ENCODE measurements at regions not wholly inside any gene's neighbourhood (a gene's known extent, or its start where the extent isn't known, plus 50 kb on each side); places are given as distances from the start of the nearest gene placed in this dataset.

DNA sequence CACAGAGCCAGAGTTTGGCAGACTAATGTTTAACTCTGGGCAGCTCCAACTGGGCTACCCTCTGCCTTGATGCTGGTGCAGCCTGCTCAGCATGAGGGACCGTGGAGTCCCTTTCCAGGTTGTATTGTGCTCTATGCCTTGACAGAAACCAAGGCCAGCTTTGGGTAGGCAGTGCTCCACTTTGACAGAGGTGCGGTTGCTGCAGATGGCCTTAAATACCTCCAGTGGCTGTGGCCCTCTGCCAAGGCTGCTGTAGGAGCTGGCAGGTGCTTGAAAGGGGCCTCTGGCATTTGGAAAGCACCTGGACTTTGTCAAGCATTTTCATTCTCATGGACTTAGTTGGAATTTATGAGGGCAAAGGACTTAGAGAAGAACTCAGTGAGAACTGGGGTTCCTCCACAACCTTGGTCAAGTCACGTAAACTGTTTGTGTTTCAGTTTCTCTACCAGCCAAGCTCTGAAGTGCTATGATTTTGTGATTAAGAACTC lies 249.7 kb upstream of the ZNF462 start:
- POLR2A ChIA-PET = no interaction called here
- CTCF ChIA-PET = no interaction called here
- ATAC-seq (no peak), DNase-seq (ENCODE audit: low spot score) (no peak)
- no peak overlapping the region for H3K4me3 Mint-ChIP-seq
- peaks cover 5% of the 10 kb centered on the region for H3K9me3 Mint-ChIP-seq
- H3K4me1 Mint-ChIP-seq = peaks cover 17% of the 10 kb centered on the region
- H3K27ac Mint-ChIP-seq = no peak overlapping the region
- no peaks in the 10 kb centered on the region for H3K36me3 Mint-ChIP-seq
- TF ChIP-seq ZNF138 (CRISPR knock-in tag; conservative IDR thresholded peaks at IDR 0.05) = no peak
- no peak for TF ChIP-seq ZBTB21 (CRISPR knock-in tag; IDR thresholded peaks at IDR 0.05; ENCODE audit: borderline replicate concordance)
- no peak for TF ChIP-seq FOXK1 (CRISPR knock-in tag; IDR thresholded peaks at IDR 0.05)
- TF ChIP-seq SOX15 (CRISPR knock-in tag; IDR thresholded peaks at IDR 0.05) = no peak
- no peak for TF ChIP-seq NFE2L1 (CRISPR knock-in tag; IDR thresholded peaks at IDR 0.05)
- TF ChIP-seq ZNF219 (CRISPR knock-in tag; IDR thresholded peaks at IDR 0.05; ENCODE audit: borderline replicate concordance) = no peak
- no peak for TF ChIP-seq EMX1 (CRISPR knock-in tag; IDR thresholded peaks at IDR 0.05)
- TF ChIP-seq NR1H2 (CRISPR knock-in tag; IDR thresholded peaks at IDR 0.05) = no peak
- no peak for TF ChIP-seq ATF2 (CRISPR knock-in tag; IDR thresholded peaks at IDR 0.05; ENCODE audit: borderline replicate concordance, low read depth)
- TF ChIP-seq FOXJ3 (CRISPR knock-in tag; IDR thresholded peaks at IDR 0.05; ENCODE audit: borderline replicate concordance) = no peak
- no peak for TF ChIP-seq FOXP1 (CRISPR knock-in tag; IDR thresholded peaks at IDR 0.05; ENCODE audit: borderline replicate concordance)
- no peaks in the 10 kb centered on the region for H3K27me3 Mint-ChIP-seq (ENCODE audit: low read depth)

DNA sequence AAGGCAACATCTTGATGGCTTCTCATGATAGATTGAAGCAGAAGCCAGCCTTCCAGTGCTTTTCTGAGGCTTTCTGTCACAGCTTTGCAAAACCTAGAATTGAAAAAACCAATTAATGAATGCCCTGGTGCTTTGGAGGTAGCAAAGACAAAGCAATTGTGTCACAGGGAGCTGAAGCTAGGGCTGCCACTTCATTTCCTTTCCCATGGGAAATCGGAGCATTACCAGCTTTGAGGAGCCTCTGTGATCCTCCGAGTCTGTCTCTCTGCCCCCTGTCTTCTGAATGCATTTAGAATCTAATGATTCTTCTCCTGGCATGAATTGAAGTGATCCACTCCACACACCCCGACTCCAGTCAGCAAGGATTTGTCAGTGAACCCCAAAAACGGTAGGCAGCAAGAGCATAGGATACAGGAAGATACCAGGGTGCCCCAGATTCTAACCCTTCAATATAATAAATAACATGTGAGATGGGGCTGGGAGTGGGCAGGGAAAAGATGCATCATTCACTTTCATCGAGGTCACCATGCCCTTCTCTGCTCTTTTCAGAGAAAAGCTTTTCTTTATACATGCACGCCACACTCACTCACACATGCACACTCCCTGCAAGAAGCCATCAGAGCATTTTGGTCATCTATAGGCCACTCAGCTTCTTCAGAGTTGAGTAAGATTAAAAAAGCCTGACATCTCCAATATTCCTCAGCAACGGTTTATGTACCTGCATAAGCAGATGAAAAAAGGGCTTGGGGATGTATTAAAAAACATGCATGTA lies 247.7 kb upstream of the ZNF462 start:
- TF ChIP-seq GRHL2 (CRISPR knock-in tag; IDR thresholded peaks at IDR 0.05; ENCODE audit: insufficient replicate concordance, severe bottlenecking) (no peak), FOXP1 (CRISPR knock-in tag; IDR thresholded peaks at IDR 0.05; ENCODE audit: borderline replicate concordance) (no peak), ZNF317 (CRISPR knock-in tag; IDR thresholded peaks at IDR 0.05; ENCODE audit: borderline replicate concordance, low read depth) (no peak), E2F1 (CRISPR knock-in tag; IDR thresholded peaks at IDR 0.05) (no peak), MXD4 (CRISPR knock-in tag; IDR thresholded peaks at IDR 0.05; ENCODE audit: borderline replicate concordance) (no peak), NFYB (CRISPR knock-in tag; conservative IDR thresholded peaks at IDR 0.05; ENCODE audit: low read depth) (no peak), ELF4 (CRISPR knock-in tag; IDR thresholded peaks at IDR 0.05; ENCODE audit: low read depth) (no peak), HMGA2 (CRISPR knock-in tag; IDR thresholded peaks at IDR 0.05) (no peak), ATF1 (CRISPR knock-in tag; IDR thresholded peaks at IDR 0.05) (no peak)
- TF ChIP-seq, protein P1, sequence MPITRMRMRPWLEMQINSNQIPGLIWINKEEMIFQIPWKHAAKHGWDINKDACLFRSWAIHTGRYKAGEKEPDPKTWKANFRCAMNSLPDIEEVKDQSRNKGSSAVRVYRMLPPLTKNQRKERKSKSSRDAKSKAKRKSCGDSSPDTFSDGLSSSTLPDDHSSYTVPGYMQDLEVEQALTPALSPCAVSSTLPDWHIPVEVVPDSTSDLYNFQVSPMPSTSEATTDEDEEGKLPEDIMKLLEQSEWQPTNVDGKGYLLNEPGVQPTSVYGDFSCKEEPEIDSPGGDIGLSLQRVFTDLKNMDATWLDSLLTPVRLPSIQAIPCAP (CRISPR knock-in tag; IDR thresholded peaks at IDR 0.05) = no peak
- TF ChIP-seq, protein P2, sequence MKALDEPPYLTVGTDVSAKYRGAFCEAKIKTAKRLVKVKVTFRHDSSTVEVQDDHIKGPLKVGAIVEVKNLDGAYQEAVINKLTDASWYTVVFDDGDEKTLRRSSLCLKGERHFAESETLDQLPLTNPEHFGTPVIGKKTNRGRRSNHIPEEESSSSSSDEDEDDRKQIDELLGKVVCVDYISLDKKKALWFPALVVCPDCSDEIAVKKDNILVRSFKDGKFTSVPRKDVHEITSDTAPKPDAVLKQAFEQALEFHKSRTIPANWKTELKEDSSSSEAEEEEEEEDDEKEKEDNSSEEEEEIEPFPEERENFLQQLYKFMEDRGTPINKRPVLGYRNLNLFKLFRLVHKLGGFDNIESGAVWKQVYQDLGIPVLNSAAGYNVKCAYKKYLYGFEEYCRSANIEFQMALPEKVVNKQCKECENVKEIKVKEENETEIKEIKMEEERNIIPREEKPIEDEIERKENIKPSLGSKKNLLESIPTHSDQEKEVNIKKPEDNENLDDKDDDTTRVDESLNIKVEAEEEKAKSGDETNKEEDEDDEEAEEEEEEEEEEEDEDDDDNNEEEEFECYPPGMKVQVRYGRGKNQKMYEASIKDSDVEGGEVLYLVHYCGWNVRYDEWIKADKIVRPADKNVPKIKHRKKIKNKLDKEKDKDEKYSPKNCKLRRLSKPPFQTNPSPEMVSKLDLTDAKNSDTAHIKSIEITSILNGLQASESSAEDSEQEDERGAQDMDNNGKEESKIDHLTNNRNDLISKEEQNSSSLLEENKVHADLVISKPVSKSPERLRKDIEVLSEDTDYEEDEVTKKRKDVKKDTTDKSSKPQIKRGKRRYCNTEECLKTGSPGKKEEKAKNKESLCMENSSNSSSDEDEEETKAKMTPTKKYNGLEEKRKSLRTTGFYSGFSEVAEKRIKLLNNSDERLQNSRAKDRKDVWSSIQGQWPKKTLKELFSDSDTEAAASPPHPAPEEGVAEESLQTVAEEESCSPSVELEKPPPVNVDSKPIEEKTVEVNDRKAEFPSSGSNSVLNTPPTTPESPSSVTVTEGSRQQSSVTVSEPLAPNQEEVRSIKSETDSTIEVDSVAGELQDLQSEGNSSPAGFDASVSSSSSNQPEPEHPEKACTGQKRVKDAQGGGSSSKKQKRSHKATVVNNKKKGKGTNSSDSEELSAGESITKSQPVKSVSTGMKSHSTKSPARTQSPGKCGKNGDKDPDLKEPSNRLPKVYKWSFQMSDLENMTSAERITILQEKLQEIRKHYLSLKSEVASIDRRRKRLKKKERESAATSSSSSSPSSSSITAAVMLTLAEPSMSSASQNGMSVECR (CRISPR knock-in tag; IDR thresholded peaks at IDR 0.05; ENCODE audit: borderline replicate concordance) = no peak
- no peak for DNase-seq (ENCODE audit: low spot score)
- H3K27ac Mint-ChIP-seq = no peak overlapping the region
- H3K36me3 Mint-ChIP-seq = no peaks in the 10 kb centered on the region
- POLR2A ChIA-PET = no interaction called here
- H3K27me3 Mint-ChIP-seq (ENCODE audit: low read depth) = peaks cover 3% of the 10 kb centered on the region; the same call in 1 of the 2 replicates
- no peak for ATAC-seq
- H3K4me1 Mint-ChIP-seq = peaks cover 23% of the 10 kb centered on the region
- peaks cover 4% of the 10 kb centered on the region; the same call in 1 of the 2 replicates for H3K9me3 Mint-ChIP-seq
- no peak overlapping the region for H3K4me3 Mint-ChIP-seq
- CTCF ChIA-PET = no interaction called here

Measured in WTC11 (cell line).